CD4-positive, alpha-beta T cell (primary cell): ENCODE measurements at regions not wholly inside any gene's neighbourhood (a gene's known extent, or its start where the extent isn't known, plus 50 kb on each side); places are given as distances from the start of the nearest gene placed in this dataset.

Experiments used
- ATAC-seq: fragments of 200-7000 bp; cut with Tn5 transposase; one replicate; pipeline ENCODE4 v1.10.0; 2022; ENCODE audit warnings: mild to moderate bottlenecking; ENCODE audit not compliant: poor library complexity
- CTCF ChIA-PET: fragments of 350-600 bp; sonication (Branson Sonifier 250); formaldehyde crosslinking; loops from one replicate; lab custom pipeline; 2021; ENCODE audit warnings: antibody characterized with exemption, inconsistent platforms; lab: Charles Lee
- POLR2A ChIA-PET: fragments of 350-600 bp; sonication (Branson Sonifier 250); formaldehyde crosslinking; loops from one replicate; lab custom pipeline; 2021; ENCODE audit warnings: antibody characterized with exemption, inconsistent platforms; lab: Charles Lee
- DNase-seq, 14 experiments: peaks; one replicate each; pipeline ENCODE4 v3.0.0-alpha.2; 2013 to 2020; ENCODE audit warnings: mixed read lengths in 2 of 14
- H3K27ac ChIP-seq, 2 donors: one replicate each; pipeline versions ENCODE4 v1.5.1 to v1.7.0; 2013; ENCODE audit warnings: low read length in 2 of 2, low read depth in 1 of 2, mild to moderate bottlenecking in 1 of 2
- H3K27me3 ChIP-seq, 2 experiments: 1 replicate in 1 of 2; 2 replicates in 1 of 2; pipeline versions ENCODE4 v1.6.1 to v1.7.0; 2013; ENCODE audit warnings: low read length in 2 of 2, control low read depth in 1 of 2, mild to moderate bottlenecking in 1 of 2, moderate library complexity in 1 of 2; ENCODE audit not compliant: insufficient read depth in 2 of 2, control insufficient read depth in 1 of 2
- H3K36me3 ChIP-seq: one replicate; pipeline ENCODE4 v1.6.1; 2013; ENCODE audit warnings: low read length, control low read depth; ENCODE audit not compliant: insufficient read depth
- H3K4me1 ChIP-seq: one replicate; pipeline ENCODE4 v1.6.1; 2013; ENCODE audit warnings: low read length, control low read depth; ENCODE audit not compliant: insufficient read depth
- H3K4me3 ChIP-seq: one replicate; pipeline ENCODE4 v1.5.1; 2013; ENCODE audit warnings: mild to moderate bottlenecking, low read length, moderate library complexity
- H3K9me3 ChIP-seq, 2 experiments: 1 replicate in 1 of 2; 2 replicates in 1 of 2; pipeline versions ENCODE4 v1.6.1 to v1.7.0; 2013; ENCODE audit warnings: low read length in 2 of 2, mild to moderate bottlenecking in 2 of 2, control low read depth in 1 of 2, moderate library complexity in 1 of 2; ENCODE audit not compliant: control insufficient read depth in 1 of 2, insufficient read depth in 1 of 2
- H3K27ac Mint-ChIP-seq: one replicate; pipeline ENCODE4 v1.8.0; 2020; ENCODE audit warnings: mixed read lengths
- H3K27me3 Mint-ChIP-seq: one replicate; pipeline ENCODE4 v1.8.0; 2021; ENCODE audit warnings: mixed read lengths
- H3K36me3 Mint-ChIP-seq: one replicate; pipeline ENCODE4 v1.8.0; 2021; ENCODE audit warnings: low read depth, mixed read lengths
- H3K4me1 Mint-ChIP-seq: one replicate; pipeline ENCODE4 v1.8.0; 2021; ENCODE audit warnings: low read depth, mixed read lengths
- H3K4me3 Mint-ChIP-seq: one replicate; pipeline ENCODE4 v1.8.0; 2020; ENCODE audit warnings: mild to moderate bottlenecking, mixed read lengths
- H3K9me3 Mint-ChIP-seq: one replicate; pipeline ENCODE4 v1.8.0; 2020; ENCODE audit warnings: mixed read lengths
- CTCF ChIP-seq: fragments of 200-600 bp; IDR thresholded peaks from one replicate; pipeline ENCODE4 v1.8.0; 2022; ENCODE audit warnings: antibody characterized with exemption, mild to moderate bottlenecking
- intact Hi-C, 2 experiments: fragments of 100-400 bp; cut with DNase I in 1 of 2; cut with micrococcal nuclease in 1 of 2; formaldehyde crosslinking; loops; one replicate each; pipeline versions ENCODE4 v1.15.1 to v1.9.0; 2023 to 2025; cut with DNase I, micrococcal nuclease

- Mint-ChIP-seq H3K4me3 (no peak overlapping the region), H3K4me1 (no peaks in the 10 kb centered on the region), H3K27ac (no peak overlapping the region), H3K9me3 (no peaks in the 10 kb centered on the region), H3K27me3 (peaks cover 3% of the 10 kb centered on the region), H3K36me3 (no peaks in the 10 kb centered on the region)
- Histone ChIP-seq H3K4me1 (no peaks in the 10 kb centered on the region), H3K9me3 (no peaks in the 10 kb centered on the region), H3K4me3 (no peak overlapping the region), H3K27ac (no peak overlapping the region), H3K27me3 (no peaks in the 10 kb centered on the region), H3K36me3 (no peaks in the 10 kb centered on the region)
- intact Hi-C loops: no loop called here
- DNase-seq (no peak), ATAC-seq (no peak)
- ChIA-PET POLR2A (no interaction called here), CTCF (no interaction called here)
- TF ChIP-seq CTCF: no peak
Measured at GRCh38 chr1:218600968-218601367, 255.8 kb downstream of the TGFB2 start.

GRCh38 chr1:218604217-218604616, 259.1 kb downstream of the TGFB2 start:
- no peak for TF ChIP-seq CTCF
- CTCF ChIA-PET: no interaction called here

GRCh38 chr1:218611916-218612585, 266.9 kb downstream of the TGFB2 start:
- H3K36me3 Mint-ChIP-seq: no peaks in the 10 kb centered on the region
- Histone ChIP-seq H3K4me1 (no peaks in the 10 kb centered on the region), H3K36me3 (no peaks in the 10 kb centered on the region), H3K27me3 (no peaks in the 10 kb centered on the region), H3K27ac (no peak overlapping the region), H3K4me3 (no peak overlapping the region), H3K9me3 (peaks cover 0 to 5% of the 10 kb centered on the region in 2 experiments)
- intact Hi-C loops: no loop called here
- no peak for ATAC-seq
- no peak for DNase-seq
- no peak for TF ChIP-seq CTCF
- no peaks in the 10 kb centered on the region for H3K4me1 Mint-ChIP-seq
- peaks cover 16% of the 10 kb centered on the region for H3K9me3 Mint-ChIP-seq
- H3K4me3 Mint-ChIP-seq: no peak overlapping the region
- CTCF ChIA-PET: no interaction called here
- no peak overlapping the region for H3K27ac Mint-ChIP-seq
- H3K27me3 Mint-ChIP-seq: no peaks in the 10 kb centered on the region
- POLR2A ChIA-PET: interaction anchor here (0.7 kb wide), 1 partner anchor 20 kb away, joined by 3 read pairs; no protein-coding TSS in a partner anchor

More at GRCh38 chr1:218604217-218604616, 259.1 kb downstream of the TGFB2 start:
- no peak for DNase-seq
- H3K4me3 Mint-ChIP-seq: no peak overlapping the region
- Histone ChIP-seq H3K27ac (no peak overlapping the region), H3K27me3 (no peaks in the 10 kb centered on the region), H3K4me1 (no peaks in the 10 kb centered on the region), H3K36me3 (no peaks in the 10 kb centered on the region), H3K9me3 (peaks cover 0 to 5% of the 10 kb centered on the region in 2 experiments), H3K4me3 (no peak overlapping the region)
- no peak for ATAC-seq
- intact Hi-C loops: no loop called here
- H3K36me3 Mint-ChIP-seq: no peaks in the 10 kb centered on the region
- no peaks in the 10 kb centered on the region for H3K4me1 Mint-ChIP-seq
- no peaks in the 10 kb centered on the region for H3K27me3 Mint-ChIP-seq
- POLR2A ChIA-PET: no interaction called here
- no peak overlapping the region for H3K27ac Mint-ChIP-seq
- H3K9me3 Mint-ChIP-seq: peaks cover 3% of the 10 kb centered on the region
